IMR-90 (cell line): ENCODE measurements at regions not wholly inside any gene's neighbourhood (a gene's known extent, or its start where the extent isn't known, plus 50 kb on each side); places are given as distances from the start of the nearest gene placed in this dataset.

Experiments used
- ATAC-seq: fragments of 200-7000 bp; cut with Tn5 transposase; 2 replicates; pipeline ENCODE4 v1.9.1; 2020; ENCODE audit warnings: low read depth, mild to moderate bottlenecking, moderate library complexity
- BruUV-seq: library from RNA; stranded (reverse); fragments of 400-500 nt; replicated peaks from 2 replicates; lab custom pipeline; 2021; lab: Mats Ljungman, UMichigan
- CTCF ChIA-PET: fragments of 300-600 bp; formaldehyde crosslinking; extraction: SDS; loops from one replicate; lab custom pipeline; 2021; ENCODE audit warnings: antibody characterized with exemption; lab: Yijun Ruan, JAX
- POLR2A ChIA-PET: fragments of 300-600 bp; sonication (Branson Sonifier 250); formaldehyde crosslinking; loops from one replicate; lab custom pipeline; 2022; ENCODE audit warnings: antibody characterized with exemption; ENCODE audit not compliant: unreplicated experiment; lab: Charles Lee
- DNase-seq: peaks from one replicate; pipeline ENCODE4 v3.0.0; 2013
- H2AFZ ChIP-seq: replicated peaks from 2 replicates; pipeline ENCODE3; 2013; ENCODE audit warnings: low read length, mild to moderate bottlenecking; ENCODE audit not compliant: poor library complexity
- H2AK5ac ChIP-seq: 2 replicates; pipeline ENCODE4 v1.6.1; 2013; ENCODE audit warnings: low read depth, low read length, inconsistent platforms
- H2AK9ac ChIP-seq: replicated peaks from 2 replicates; pipeline ENCODE3; 2013; ENCODE audit warnings: mild to moderate bottlenecking, low read depth, low read length, moderate library complexity; ENCODE audit not compliant: poor library complexity
- H2BK120ac ChIP-seq: 2 replicates; pipeline ENCODE4 v1.6.1; 2013; ENCODE audit warnings: low read depth, low read length, inconsistent platforms
- H2BK15ac ChIP-seq: 3 replicates; pipeline ENCODE4 v1.6.1; 2013; ENCODE audit warnings: low read depth, low read length, inconsistent platforms
- H2BK20ac ChIP-seq: 2 replicates; pipeline ENCODE4 v1.6.1; 2013; ENCODE audit warnings: low read depth, mild to moderate bottlenecking, inconsistent platforms, low read length, moderate library complexity
- H2BK5ac ChIP-seq: 2 replicates; pipeline ENCODE4 v1.6.1; 2013; ENCODE audit warnings: mild to moderate bottlenecking, low read depth, low read length, inconsistent platforms; ENCODE audit not compliant: poor library complexity, severe bottlenecking
- H3K14ac ChIP-seq: replicated peaks from 2 replicates; pipeline ENCODE4 v1.6.1; 2013; ENCODE audit warnings: low read depth, low read length, inconsistent platforms
- H3K18ac ChIP-seq: 2 replicates; pipeline ENCODE4 v1.6.1; 2013; ENCODE audit warnings: low read depth, low read length, control low read depth
- H3K23ac ChIP-seq: 2 replicates; pipeline ENCODE4 v1.6.1; 2013; ENCODE audit warnings: low read depth, low read length, inconsistent platforms
- H3K27ac ChIP-seq: 2 replicates; pipeline ENCODE4 v1.5.1; 2013; ENCODE audit warnings: mild to moderate bottlenecking, control low read depth, low read length; ENCODE audit not compliant: insufficient read depth
- H3K27me3 ChIP-seq: 2 replicates; pipeline ENCODE4 v1.6.1; 2013; ENCODE audit warnings: low read length; ENCODE audit not compliant: control insufficient read depth, insufficient read depth
- H3K36me3 ChIP-seq: 2 replicates; pipeline ENCODE4 v1.6.1; 2013; ENCODE audit warnings: low read length, mixed read lengths; ENCODE audit not compliant: control insufficient read depth, insufficient read depth
- H3K4ac ChIP-seq: 2 replicates; pipeline ENCODE4 v1.6.1; 2013; ENCODE audit warnings: low read depth, low read length, inconsistent platforms
- H3K4me1 ChIP-seq: 2 replicates; pipeline ENCODE4 v1.6.1; 2013; ENCODE audit warnings: low read length, mixed read lengths; ENCODE audit not compliant: control insufficient read depth, insufficient read depth
- H3K4me2 ChIP-seq: 2 replicates; pipeline ENCODE4 v1.6.1; 2013; ENCODE audit warnings: low read depth, mild to moderate bottlenecking, control low read depth, low read length, moderate library complexity
- H3K4me3 ChIP-seq: 2 replicates; pipeline ENCODE4 v1.5.1; 2013; ENCODE audit warnings: low read depth, mild to moderate bottlenecking, control low read depth, low read length, moderate library complexity; ENCODE audit not compliant: insufficient read depth
- H3K56ac ChIP-seq: 2 replicates; pipeline ENCODE4 v1.6.1; 2013; ENCODE audit warnings: low read length, inconsistent platforms; ENCODE audit not compliant: insufficient read depth; ENCODE audit errors: extremely low read depth
- H3K79me1 ChIP-seq, 2 experiments: 2 replicates each; pipeline ENCODE4 v1.6.1; 2013; ENCODE audit warnings: low read length in 2 of 2, inconsistent platforms in 1 of 2, low read depth in 1 of 2
- H3K9ac ChIP-seq: 2 replicates; pipeline ENCODE4 v1.6.1; 2013; ENCODE audit warnings: low read depth, low read length, control low read depth
- H3K9me1 ChIP-seq: 2 replicates; pipeline ENCODE4 v1.6.1; 2013; ENCODE audit warnings: low read length, inconsistent platforms; ENCODE audit not compliant: insufficient read depth
- H3K9me3 ChIP-seq: 2 replicates; pipeline ENCODE4 v1.6.1; 2013; ENCODE audit warnings: low read length; ENCODE audit not compliant: control insufficient read depth, insufficient read depth
- H4K20me1 ChIP-seq: 2 replicates; pipeline ENCODE4 v1.6.1; 2013; ENCODE audit warnings: low read length, inconsistent platforms; ENCODE audit not compliant: insufficient read depth
- H4K5ac ChIP-seq: 2 replicates; pipeline ENCODE4 v1.6.1; 2013; ENCODE audit warnings: mild to moderate bottlenecking, low read depth, low read length, control low read depth
- H4K8ac ChIP-seq, 2 experiments: 2 replicates each; pipeline ENCODE4 v1.6.1; 2013; ENCODE audit warnings: low read depth in 2 of 2, low read length in 2 of 2, control low read depth in 1 of 2, inconsistent platforms in 1 of 2
- H4K91ac ChIP-seq: 2 replicates; pipeline ENCODE4 v1.6.1; 2013; ENCODE audit warnings: low read depth, low read length, inconsistent platforms; ENCODE audit not compliant: insufficient read depth
- BHLHE40 ChIP-seq: fragments of 150-350 bp; IDR thresholded peaks from 2 replicates; pipeline ENCODE4 v1.6.1; 2016; ENCODE audit warnings: mild to moderate bottlenecking, low read depth, low read length
- CEBPB ChIP-seq: IDR thresholded peaks from 2 replicates; pipeline ENCODE4 v1.6.1; 2012; ENCODE audit warnings: low read depth, low read length, improper control_type of control experiment
- CTCF ChIP-seq: conservative IDR thresholded peaks from 2 replicates; pipeline ENCODE4 v1.5.1; 2012; ENCODE audit warnings: mild to moderate bottlenecking, low read depth, low read length, improper control_type of control experiment
- MAFK ChIP-seq: IDR thresholded peaks from 2 replicates; pipeline ENCODE4 v1.6.1; 2012; ENCODE audit warnings: low read depth, low read length, improper control_type of control experiment
- MAZ ChIP-seq: IDR thresholded peaks from 2 replicates; pipeline ENCODE4 v1.6.1; 2012; ENCODE audit warnings: low read depth, mild to moderate bottlenecking, low read length, improper control_type of control experiment, moderate library complexity, borderline replicate concordance
- NFE2L2 ChIP-seq: fragments of 150-350 bp; IDR thresholded peaks from 2 replicates; pipeline ENCODE4 v1.6.1; 2016; ENCODE audit warnings: low read depth, mild to moderate bottlenecking, low read length
- RAD21 ChIP-seq: IDR thresholded peaks from 2 replicates; pipeline ENCODE4 v1.6.1; 2012; ENCODE audit warnings: low read length, improper control_type of control experiment
- RCOR1 ChIP-seq: IDR thresholded peaks from 2 replicates; pipeline ENCODE4 v1.6.1; 2012; ENCODE audit warnings: mild to moderate bottlenecking, low read length, improper control_type of control experiment; ENCODE audit not compliant: insufficient replicate concordance
- SMC3 ChIP-seq: fragments of 150-350 bp; IDR thresholded peaks from 2 replicates; pipeline ENCODE4 v1.6.1; 2016; ENCODE audit warnings: low read depth, mild to moderate bottlenecking, antibody characterized with exemption, low read length, moderate library complexity
- WGBS, 2 experiments: methylation state at CpG; one replicate each; pipeline versions ENCODE4 v1.1.5 to v1.1.7; 2013; ENCODE audit warnings: missing lambda C conversion rate in 2 of 2; ENCODE audit not compliant: insufficient read length in 1 of 2; ENCODE audit errors: extremely low coverage in 2 of 2; 5-methylcytosine and 5-hydroxymethylcytosine counted together
- dilution Hi-C: fragments of 300-500 bp; cut with HindIII; formaldehyde crosslinking; loops from one replicate; pipeline ENCODE4 v1.14.3; 2018; ENCODE audit warnings: low sequenced_read_pairs; ENCODE audit not compliant: unreplicated experiment
- in situ Hi-C: fragments of 300-500 bp; cut with MboI; formaldehyde crosslinking; loops from 3 replicates; pipeline ENCODE4 v1.14.3; 2019; ENCODE audit warnings: low sequenced_read_pairs, inconsistent platforms, mixed read lengths
- intact Hi-C: fragments of 100-400 bp; cut with micrococcal nuclease; formaldehyde crosslinking; loops from 2 replicates; pipeline ENCODE4 v1.10.0; 2022

- intact Hi-C loops: no loop called here
- H2AFZ ChIP-seq: no peak overlapping the region
- H3K9me3 ChIP-seq: no peaks in the 10 kb centered on the region
- no peak overlapping the region for H2BK20ac ChIP-seq
- no peaks in the 10 kb centered on the region; the same call in 1 of the 2 replicates for H3K27me3 ChIP-seq
- BruUV-seq: no TSS peak
- no peak for ATAC-seq
- H4K91ac ChIP-seq: no peak overlapping the region
- dilution Hi-C loops: no loop called here
- H3K4me2 ChIP-seq: no peak overlapping the region
- no peak overlapping the region for H2BK120ac ChIP-seq
- H3K36me3 ChIP-seq: no peaks in the 10 kb centered on the region
- H3K79me1 ChIP-seq: no peaks in the 10 kb centered on the region
- 60% methylated on average over 1 of the region's 5 CpGs; no CpG with 5 or more reads in 1 of the 2 experiments for WGBS, 2 experiments
- no peaks in the 10 kb centered on the region for H4K20me1 ChIP-seq
- H4K5ac ChIP-seq: no peak overlapping the region
- no peak overlapping the region for H2AK9ac ChIP-seq
- no peak overlapping the region for H3K14ac ChIP-seq
- H2BK5ac ChIP-seq: no peak overlapping the region
- H3K4me3 ChIP-seq: no peak overlapping the region
- H3K9me1 ChIP-seq: no peaks in the 10 kb centered on the region
- H4K8ac ChIP-seq: no peak overlapping the region
- no peak overlapping the region for H3K9ac ChIP-seq
- H2BK15ac ChIP-seq: no peak overlapping the region
- in situ Hi-C loops: no loop called here
- no peak overlapping the region for H3K4ac ChIP-seq
- H3K23ac ChIP-seq: no peak overlapping the region
- H2AK5ac ChIP-seq: no peak overlapping the region
- CTCF ChIA-PET: no interaction called here
- no peak overlapping the region for H3K27ac ChIP-seq
- DNase-seq: no peak
- no peaks in the 10 kb centered on the region for H3K4me1 ChIP-seq
- POLR2A ChIA-PET: no interaction called here
- H3K18ac ChIP-seq: no peak overlapping the region
- no peak overlapping the region for H3K56ac ChIP-seq
- no peak for TF ChIP-seq BHLHE40
- no peak for TF ChIP-seq CTCF
- TF ChIP-seq NFE2L2: no peak
- TF ChIP-seq MAFK: no peak
- TF ChIP-seq RCOR1: no peak
- no peak for TF ChIP-seq SMC3
- TF ChIP-seq RAD21: no peak
- TF ChIP-seq CEBPB: no peak
- no peak for TF ChIP-seq MAZ
These were observed 97.4 kb upstream of the SPTLC3 start for GRCh38 chr20:12911372-12911771.
